Stomach (tissue), 8 donors: ENCODE measurements at regions not wholly inside any gene's neighbourhood (a gene's known extent, or its start where the extent isn't known, plus 50 kb on each side); places are given as distances from the start of the nearest gene placed in this dataset.

Source experiments
- DNase-seq, 2 donors: peaks; one replicate each; pipeline versions ENCODE4 v3.0.0 to v3.0.0-alpha.2; 2013 to 2019
- H3K27ac ChIP-seq, 5 donors: fragments of 200-600 bp in 4 of 5; sonication (generic) in 4 of 5; one replicate each; pipeline ENCODE4 v1.5.1; 2013 to 2019; ENCODE audit warnings: mild to moderate bottlenecking in 1 of 5, moderate library complexity in 1 of 5
- H3K27me3 ChIP-seq, 3 donors: fragments of 200-600 bp; sonication (generic); one replicate each; pipeline ENCODE4 v1.5.1; 2017 to 2019; ENCODE audit warnings: mixed run types in 1 of 3
- H3K36me3 ChIP-seq, 4 donors: fragments of 200-600 bp; sonication (generic); 1 replicate in 3 of 4; 2 replicates in 1 of 4; pipeline ENCODE4 v1.5.1; 2016 to 2019
- H3K4me1 ChIP-seq, 4 donors: fragments of 200-600 bp; sonication (generic); one replicate each; pipeline ENCODE4 v1.5.1; 2016 to 2019
- H3K4me3 ChIP-seq, 4 donors: fragments of 200-600 bp; sonication (generic) in 3 of 4; one replicate each; pipeline ENCODE4 v1.5.1; 2016 to 2019; ENCODE audit warnings: mild to moderate bottlenecking in 1 of 4
- H3K9me3 ChIP-seq, 4 donors: fragments of 200-600 bp; sonication (generic); one replicate each; pipeline ENCODE4 v1.5.1; 2016 to 2019
- EP300 ChIP-seq: sonication (generic); formaldehyde crosslinking; IDR thresholded peaks from one replicate; pipeline ENCODE4 v1.6.1; 2017; ENCODE audit warnings: antibody characterized with exemption
- POLR2A ChIP-seq, 4 donors: fragments of 450-650 bp; IDR thresholded peaks; one replicate each; pipeline ENCODE4 v1.6.1; 2016; ENCODE audit warnings: antibody characterized with exemption in 4 of 4, control low read depth in 2 of 4, mild to moderate bottlenecking in 1 of 4, moderate library complexity in 1 of 4
- POLR2AphosphoS5 ChIP-seq, 3 donors: sonication (generic); formaldehyde crosslinking; IDR thresholded peaks; one replicate each; pipeline ENCODE4 v1.6.1; 2016; ENCODE audit warnings: antibody characterized with exemption in 3 of 3
- WGBS, 5 donors: extraction: QIAGEN DNeasy Blood & Tissue Kit in 3 of 5; methylation state at CpG; one replicate each; pipeline versions ENCODE4 v1.1.5 to v1.1.7; 2013 to 2018; 5-methylcytosine and 5-hydroxymethylcytosine counted together
- intact Hi-C: fragments of 100-400 bp; cut with DNase I; formaldehyde crosslinking; loops from one replicate; pipeline ENCODE4 v1.15.1; 2023; ENCODE audit warnings: low total_unique reads
- TF ChIP-seq, protein P1 (sequence below), 7 experiments: fragments of 450-650 bp in 4 of 7; fragments of 200-600 bp in 3 of 7; sonication (generic) in 3 of 7; IDR thresholded peaks; one replicate each; pipeline ENCODE4 v1.5.1; 2016 to 2019; ENCODE audit warnings: antibody characterized with exemption in 7 of 7, control low read depth in 2 of 7, mild to moderate bottlenecking in 1 of 7
- donor health status: healthy with polysubstance abuse.
- donor health status: Bipolar disorder and iron deficiency.
- donor health status: healthy.

DNA sequence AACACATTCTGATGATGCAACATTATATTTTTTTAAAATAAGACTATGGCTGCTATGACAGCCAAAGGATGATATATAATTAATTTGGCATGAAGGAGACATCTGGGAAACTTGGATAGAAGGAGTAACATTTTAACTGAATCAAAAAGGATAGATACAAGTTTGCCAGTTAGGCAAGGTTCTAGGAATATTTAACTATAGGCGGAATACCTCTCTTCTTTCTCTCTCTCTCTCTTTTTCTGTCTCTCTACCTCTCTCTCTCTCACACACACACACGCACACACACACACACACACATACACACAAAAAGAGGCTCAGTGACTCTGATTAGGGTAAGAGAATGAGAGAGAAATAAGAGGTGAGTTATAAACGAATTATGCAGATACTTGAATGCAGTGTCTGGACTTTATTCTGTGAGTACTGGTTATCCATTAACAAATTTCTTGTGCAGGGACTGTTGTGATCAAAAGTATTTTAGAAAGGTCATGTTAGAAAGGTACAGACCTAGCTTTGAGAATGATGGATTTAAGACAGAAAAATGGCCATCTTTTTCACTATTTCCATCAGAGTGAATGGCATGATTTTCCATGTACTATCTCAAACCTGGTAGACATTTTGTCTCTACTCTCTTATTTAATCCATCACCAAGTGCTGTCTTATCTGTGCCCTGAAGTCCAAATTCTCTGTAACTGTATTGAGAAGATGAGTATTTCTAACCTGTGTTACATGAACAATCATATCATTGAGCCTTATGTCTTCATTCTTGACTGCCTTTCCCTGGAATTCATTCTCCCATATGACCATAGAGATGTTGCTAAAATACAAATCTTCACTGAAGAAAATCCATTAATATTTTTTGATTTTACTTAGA lies 1106.9 kb upstream of the ADGRL4 start:
- H3K9me3 ChIP-seq, result peaks cover 6 to 39% (median 34%) of the 10 kb centered on the region in 4 donors
- no peak overlapping the region for H3K4me3 ChIP-seq
- no peak overlapping the region for H3K27ac ChIP-seq
- DNase-seq, result no peak
- intact Hi-C loops, result no loop called here
- no peak for TF ChIP-seq EP300
- TF ChIP-seq, protein P1, sequence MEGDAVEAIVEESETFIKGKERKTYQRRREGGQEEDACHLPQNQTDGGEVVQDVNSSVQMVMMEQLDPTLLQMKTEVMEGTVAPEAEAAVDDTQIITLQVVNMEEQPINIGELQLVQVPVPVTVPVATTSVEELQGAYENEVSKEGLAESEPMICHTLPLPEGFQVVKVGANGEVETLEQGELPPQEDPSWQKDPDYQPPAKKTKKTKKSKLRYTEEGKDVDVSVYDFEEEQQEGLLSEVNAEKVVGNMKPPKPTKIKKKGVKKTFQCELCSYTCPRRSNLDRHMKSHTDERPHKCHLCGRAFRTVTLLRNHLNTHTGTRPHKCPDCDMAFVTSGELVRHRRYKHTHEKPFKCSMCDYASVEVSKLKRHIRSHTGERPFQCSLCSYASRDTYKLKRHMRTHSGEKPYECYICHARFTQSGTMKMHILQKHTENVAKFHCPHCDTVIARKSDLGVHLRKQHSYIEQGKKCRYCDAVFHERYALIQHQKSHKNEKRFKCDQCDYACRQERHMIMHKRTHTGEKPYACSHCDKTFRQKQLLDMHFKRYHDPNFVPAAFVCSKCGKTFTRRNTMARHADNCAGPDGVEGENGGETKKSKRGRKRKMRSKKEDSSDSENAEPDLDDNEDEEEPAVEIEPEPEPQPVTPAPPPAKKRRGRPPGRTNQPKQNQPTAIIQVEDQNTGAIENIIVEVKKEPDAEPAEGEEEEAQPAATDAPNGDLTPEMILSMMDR (IDR thresholded peaks at IDR 0.05), result no peak
- TF ChIP-seq POLR2AphosphoS5 (IDR thresholded peaks at IDR 0.05), result no peak
- no peak for TF ChIP-seq POLR2A (IDR thresholded peaks at IDR 0.05)
- H3K36me3 ChIP-seq, result no peaks in the 10 kb centered on the region
- H3K27me3 ChIP-seq, result no peaks in the 10 kb centered on the region
- H3K4me1 ChIP-seq, result no peaks in the 10 kb centered on the region
- WGBS, 5 donors, result 59 to 88% (median 62%) methylated on average over 3 of the region's 3 CpGs

DNA sequence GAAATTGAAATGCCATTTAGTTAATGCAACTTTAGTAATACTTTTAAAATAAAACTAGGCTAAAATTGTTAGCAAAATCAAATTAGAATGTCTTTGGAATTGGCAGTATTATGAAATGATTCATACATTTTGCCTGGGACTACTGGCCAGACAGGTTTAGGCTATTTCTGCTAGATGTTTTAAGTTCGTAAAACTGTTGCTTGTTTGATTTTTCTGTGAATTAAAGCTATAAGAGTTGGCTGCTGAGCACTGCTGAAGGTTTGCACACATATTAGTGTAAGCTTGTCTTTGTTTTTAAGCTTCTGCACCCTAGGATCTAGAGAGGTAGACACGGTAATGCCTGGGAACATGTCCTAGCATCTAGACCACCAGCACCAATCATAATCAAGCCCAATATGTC lies 1094.6 kb upstream of the ADGRL4 start:
- 56 to 89% (median 62%) methylated on average over 2 of the region's 2 CpGs for WGBS, 5 donors
- no peaks in the 10 kb centered on the region for H3K27me3 ChIP-seq
- no peak for TF ChIP-seq POLR2A (IDR thresholded peaks at IDR 0.05)
- no peak for TF ChIP-seq POLR2AphosphoS5 (IDR thresholded peaks at IDR 0.05)
- TF ChIP-seq, protein P1 (IDR thresholded peaks at IDR 0.05), result no peak
- no peak for TF ChIP-seq EP300
- peaks cover 0 to 26% (median 9%) of the 10 kb centered on the region in 4 donors for H3K9me3 ChIP-seq
- H3K4me3 ChIP-seq, result no peak overlapping the region
- no peak overlapping the region for H3K27ac ChIP-seq
- DNase-seq, result no peak
- H3K4me1 ChIP-seq, result no peaks in the 10 kb centered on the region
- intact Hi-C loops, result no loop called here
- no peaks in the 10 kb centered on the region for H3K36me3 ChIP-seq

DNA sequence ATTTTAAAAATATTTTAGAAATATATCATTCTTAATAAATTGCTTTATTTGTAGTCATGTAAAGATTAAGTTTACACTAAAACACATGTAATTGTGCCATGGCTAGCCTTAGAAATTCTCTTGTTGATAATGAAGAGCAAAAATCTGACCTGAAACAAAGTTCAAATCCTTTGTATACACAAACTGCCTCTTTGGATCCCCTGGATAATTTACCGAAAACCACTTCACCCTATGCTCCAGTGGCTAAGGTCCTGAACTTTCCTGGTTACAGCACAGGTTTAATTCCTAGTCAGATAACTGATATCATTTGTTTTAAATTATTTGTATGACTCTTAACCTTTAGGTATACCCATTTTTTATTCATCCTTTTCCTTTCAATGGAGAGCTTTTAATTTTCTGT lies 1093.2 kb upstream of the ADGRL4 start:
- DNase-seq, result no peak
- Histone ChIP-seq H3K27ac (no peak overlapping the region), H3K4me1 (no peaks in the 10 kb centered on the region), H3K36me3 (no peaks in the 10 kb centered on the region), H3K27me3 (no peaks in the 10 kb centered on the region), H3K4me3 (no peak overlapping the region), H3K9me3 (peaks cover 0 to 26% (median 9%) of the 10 kb centered on the region in 4 donors)
- intact Hi-C loops, result no loop called here
- TF ChIP-seq EP300 (no peak), POLR2AphosphoS5 (IDR thresholded peaks at IDR 0.05) (no peak), POLR2A (IDR thresholded peaks at IDR 0.05) (no peak)
- TF ChIP-seq, protein P1 (IDR thresholded peaks at IDR 0.05), result no peak
- 65 to 94% (median 79%) methylated on average over 1 of the region's 1 CpG for WGBS, 5 donors

DNA sequence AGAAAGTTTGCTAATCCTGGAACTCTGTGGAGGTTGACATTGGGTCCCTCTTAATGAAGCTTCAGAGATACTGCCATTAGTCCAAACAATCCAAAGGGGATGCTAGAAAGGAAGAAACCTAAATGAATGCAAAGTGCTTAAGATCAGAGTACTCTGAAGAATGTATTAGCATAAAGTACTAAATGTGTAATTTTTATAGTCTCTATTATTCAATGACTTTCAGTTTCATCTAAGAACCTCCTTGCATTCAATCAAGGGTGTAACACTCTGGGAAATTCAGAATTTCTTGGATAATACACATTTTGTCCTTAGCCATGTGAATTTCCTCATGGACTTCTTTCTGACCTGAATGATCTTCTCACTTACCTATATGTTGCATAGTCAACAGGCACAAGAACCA lies 1078.5 kb upstream of the ADGRL4 start:
- H3K4me3 ChIP-seq, result no peak overlapping the region
- no peaks in the 10 kb centered on the region for H3K36me3 ChIP-seq
- H3K27me3 ChIP-seq, result no peaks in the 10 kb centered on the region
- no peak for DNase-seq
- H3K27ac ChIP-seq, result no peak overlapping the region
- H3K4me1 ChIP-seq, result no peaks in the 10 kb centered on the region
- intact Hi-C loops, result no loop called here
- no peaks in the 10 kb centered on the region for H3K9me3 ChIP-seq
- TF ChIP-seq, protein P1 (IDR thresholded peaks at IDR 0.05), result no peak
- no peak for TF ChIP-seq POLR2A (IDR thresholded peaks at IDR 0.05)
- TF ChIP-seq EP300, result no peak
- no peak for TF ChIP-seq POLR2AphosphoS5 (IDR thresholded peaks at IDR 0.05)
